ENCODE measurements at regions not wholly inside any gene's neighbourhood (a gene's known extent, or its start where the extent isn't known, plus 50 kb on each side); places are given as distances from the start of the nearest gene placed in this dataset.

- Histone ChIP-seq H3K27me3 (ENCODE audit: insufficient read depth, low read length) (no peaks in the 10 kb centered on the region), H3K9ac (ENCODE audit: low read length) (no peak overlapping the region), H2AFZ (ENCODE audit: low read length) (no peak overlapping the region), H4K20me1 (ENCODE audit: insufficient read depth, low read length) (no peaks in the 10 kb centered on the region), H3K4me3 (ENCODE audit: low read depth, low read length, poor library complexity, severe bottlenecking) (no peak overlapping the region), H3K36me3 (ENCODE audit: insufficient read depth, low read length) (no peaks in the 10 kb centered on the region), H3K4me1 (ENCODE audit: insufficient read depth, low read length, severe bottlenecking) (no peaks in the 10 kb centered on the region), H3K9me3 (ENCODE audit: low read length) (no peaks in the 10 kb centered on the region), H3F3A (ENCODE audit: insufficient read depth, low read length) (no peaks in the 10 kb centered on the region), H3K79me2 (ENCODE audit: insufficient read depth, low read length) (no peaks in the 10 kb centered on the region), H3K27ac (ENCODE audit: low read depth, low read length, poor library complexity, severe bottlenecking) (no peak overlapping the region), H3K4me2 (ENCODE audit: low read length) (no peak overlapping the region), H3K9me2 (ENCODE audit: low read depth, low read length) (no peaks in the 10 kb centered on the region)
- TF ChIP-seq CTCF (IDR thresholded peaks at IDR 0.05; ENCODE audit: low read length) (no peak), EZH2 (IDR thresholded peaks at IDR 0.05; ENCODE audit: borderline replicate concordance, low read length) (no peak)
Observed at GRCh38 chr2:38464971-38465788, 88.1 kb upstream of the ATL2 start.

GRCh38 chr2:38463752-38464151 lies 86.7 kb upstream of the ATL2 start:
- Histone ChIP-seq H3K27me3 (ENCODE audit: insufficient read depth, low read length) (no peaks in the 10 kb centered on the region), H3K9me2 (ENCODE audit: low read depth, low read length) (no peaks in the 10 kb centered on the region), H2AFZ (ENCODE audit: low read length) (no peak overlapping the region), H3K27ac (ENCODE audit: low read depth, low read length, poor library complexity, severe bottlenecking) (no peak overlapping the region), H4K20me1 (ENCODE audit: insufficient read depth, low read length) (no peaks in the 10 kb centered on the region), H3K36me3 (ENCODE audit: insufficient read depth, low read length) (no peaks in the 10 kb centered on the region), H3K9ac (ENCODE audit: low read length) (no peak overlapping the region), H3K4me3 (ENCODE audit: low read depth, low read length, poor library complexity, severe bottlenecking) (no peak overlapping the region), H3K9me3 (ENCODE audit: low read length) (no peaks in the 10 kb centered on the region), H3K4me2 (ENCODE audit: low read length) (no peak overlapping the region), H3F3A (ENCODE audit: insufficient read depth, low read length) (no peaks in the 10 kb centered on the region), H3K79me2 (ENCODE audit: insufficient read depth, low read length) (no peaks in the 10 kb centered on the region), H3K4me1 (ENCODE audit: insufficient read depth, low read length, severe bottlenecking) (no peaks in the 10 kb centered on the region)
- TF ChIP-seq EZH2 (IDR thresholded peaks at IDR 0.05; ENCODE audit: borderline replicate concordance, low read length) (no peak), CTCF (IDR thresholded peaks at IDR 0.05; ENCODE audit: low read length) (no peak)

- TF ChIP-seq CTCF (IDR thresholded peaks at IDR 0.05; ENCODE audit: low read length): no peak
- no peak for TF ChIP-seq EZH2 (IDR thresholded peaks at IDR 0.05; ENCODE audit: borderline replicate concordance, low read length)
- H3K27ac ChIP-seq (ENCODE audit: low read depth, low read length, poor library complexity, severe bottlenecking): no peak overlapping the region
- H3F3A ChIP-seq (ENCODE audit: insufficient read depth, low read length): no peaks in the 10 kb centered on the region
- no peak overlapping the region for H3K4me3 ChIP-seq (ENCODE audit: low read depth, low read length, poor library complexity, severe bottlenecking)
- H3K9me3 ChIP-seq (ENCODE audit: low read length): no peaks in the 10 kb centered on the region
- no peaks in the 10 kb centered on the region for H4K20me1 ChIP-seq (ENCODE audit: insufficient read depth, low read length)
- H2AFZ ChIP-seq (ENCODE audit: low read length): no peak overlapping the region
- H3K9ac ChIP-seq (ENCODE audit: low read length): no peak overlapping the region
- no peaks in the 10 kb centered on the region for H3K79me2 ChIP-seq (ENCODE audit: insufficient read depth, low read length)
- H3K4me1 ChIP-seq (ENCODE audit: insufficient read depth, low read length, severe bottlenecking): no peaks in the 10 kb centered on the region
- H3K36me3 ChIP-seq (ENCODE audit: insufficient read depth, low read length): no peaks in the 10 kb centered on the region
- H3K4me2 ChIP-seq (ENCODE audit: low read length): no peak overlapping the region
- no peaks in the 10 kb centered on the region for H3K9me2 ChIP-seq (ENCODE audit: low read depth, low read length)
- no peaks in the 10 kb centered on the region for H3K27me3 ChIP-seq (ENCODE audit: insufficient read depth, low read length)
Observed at GRCh38 chr2:38462121-38462661, 85.1 kb upstream of the ATL2 start.

Data from OCI-LY1 (cell line).